ENCODE measurements at regions not wholly inside any gene's neighbourhood (a gene's known extent, or its start where the extent isn't known, plus 50 kb on each side); places are given as distances from the start of the nearest gene placed in this dataset.
A peak's percentile ranks its signal among the peaks of the same experiment; 100 is the strongest.

DNA sequence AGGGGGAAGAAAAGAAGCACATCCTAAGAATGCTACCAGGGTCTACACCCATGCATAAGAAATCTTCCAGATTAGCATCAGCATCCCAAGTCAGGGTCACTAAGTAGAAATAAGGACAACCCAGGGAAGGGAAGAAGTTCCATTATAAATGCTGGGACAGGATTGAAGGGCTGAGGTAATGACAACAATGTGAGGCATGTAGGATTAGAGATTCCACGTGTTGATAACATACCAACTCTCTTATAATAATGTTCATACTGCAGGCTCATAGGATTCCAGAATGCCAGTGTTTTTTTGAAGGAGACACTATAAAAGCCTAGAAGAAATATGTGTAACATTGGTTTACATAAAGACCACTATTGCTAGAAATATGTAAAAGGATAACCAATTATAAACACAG is 201.2 kb downstream of the MID1IP1 start:
- Histone ChIP-seq H2AFZ (ENCODE audit: low read depth, low read length) (no peak overlapping the region), H2BK12ac (ENCODE audit: low read length in 2 of 2) (no peak overlapping the region), H3K23ac (ENCODE audit: low read length in 2 of 2) (no peak overlapping the region), H2BK120ac (ENCODE audit: low read depth, low read length) (no peak overlapping the region), H4K8ac (ENCODE audit: low read length) (no peak overlapping the region), H3K79me1 (replicated peaks; ENCODE audit: low read length, poor library complexity, severe bottlenecking) (no peaks in the 10 kb centered on the region), H3K9ac (ENCODE audit: low read length) (no peak overlapping the region), H3K4me2 (ENCODE audit: low read length, poor library complexity, severe bottlenecking) (no peak overlapping the region), H3K36me3 (ENCODE audit: control insufficient read depth in 1 of 2, insufficient read depth in 2 of 2, low read depth in 1 of 2, low read length in 2 of 2) (no peaks in the 10 kb centered on the region), H3K27me3 (ENCODE audit: control insufficient read depth in 1 of 2, insufficient read depth in 1 of 2, low read length in 2 of 2) (peaks cover 0 to 10% of the 10 kb centered on the region in 2 experiments), H3K9me3 (ENCODE audit: control insufficient read depth, low read length) (no peaks in the 10 kb centered on the region), H4K91ac (ENCODE audit: low read length) (no peak overlapping the region), H3K27ac (ENCODE audit: low read length, poor library complexity, severe bottlenecking) (no peak overlapping the region), H3K4me1 (ENCODE audit: control insufficient read depth, insufficient read depth, low read depth, low read length) (no peaks in the 10 kb centered on the region), H2BK5ac (ENCODE audit: low read depth, low read length, poor library complexity, severe bottlenecking) (no peak overlapping the region), H3K4ac (ENCODE audit: low read depth in 1 of 2, low read length in 2 of 2) (no peak overlapping the region), H3K18ac (ENCODE audit: low read depth in 1 of 2, low read length in 2 of 2) (peak overlapping the region in 1 of 2 experiments; percentile 8), H2BK15ac (ENCODE audit: low read depth, poor library complexity, severe bottlenecking) (no peak overlapping the region), H3K4me3 (ENCODE audit: insufficient read depth in 1 of 2, low read depth in 1 of 2, low read length in 2 of 2) (no peak overlapping the region), H3K14ac (ENCODE audit: low read length in 2 of 2) (no peak overlapping the region), H2AK5ac (ENCODE audit: low read length, severe bottlenecking) (no peak overlapping the region)
- WGBS, result no CpG with 5 or more reads among the region's 1 CpG
- DNase-seq, result no peak

DNA sequence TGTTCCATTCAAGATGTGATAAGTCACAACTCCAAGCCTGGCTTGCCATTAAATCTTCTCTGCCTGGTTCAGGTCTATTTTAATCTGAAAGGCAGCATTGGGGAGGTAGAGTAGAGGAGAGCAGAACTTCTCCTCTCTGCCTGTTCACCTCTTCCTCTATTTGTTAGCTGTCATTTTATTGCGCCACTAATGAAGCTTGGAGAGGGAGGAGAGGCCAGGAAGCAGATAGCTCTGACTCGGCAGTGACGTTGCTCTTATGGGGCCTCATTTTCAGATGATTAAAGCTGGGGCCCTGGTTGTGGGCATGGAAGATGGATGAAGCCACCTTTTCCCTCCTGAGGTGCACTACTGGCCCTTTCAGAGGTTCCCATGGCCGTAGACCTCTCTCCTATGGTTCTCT is 207.3 kb downstream of the MID1IP1 start:
- H2AK5ac ChIP-seq (ENCODE audit: low read length, severe bottlenecking), result no peak overlapping the region
- H4K8ac ChIP-seq (ENCODE audit: low read length), result no peak overlapping the region
- no peak overlapping the region for H2BK12ac ChIP-seq (ENCODE audit: low read length in 2 of 2)
- H3K23ac ChIP-seq (ENCODE audit: low read length in 2 of 2), result no peak overlapping the region
- no peak overlapping the region for H2BK15ac ChIP-seq (ENCODE audit: low read depth, poor library complexity, severe bottlenecking)
- peaks cover 0 to 4% of the 10 kb centered on the region in 2 experiments for H3K27me3 ChIP-seq (ENCODE audit: control insufficient read depth in 1 of 2, insufficient read depth in 1 of 2, low read length in 2 of 2)
- H3K4me2 ChIP-seq (ENCODE audit: low read length, poor library complexity, severe bottlenecking), result no peak overlapping the region
- H2BK120ac ChIP-seq (ENCODE audit: low read depth, low read length), result no peak overlapping the region
- no peak overlapping the region for H2BK5ac ChIP-seq (ENCODE audit: low read depth, low read length, poor library complexity, severe bottlenecking)
- no peak overlapping the region for H3K14ac ChIP-seq (ENCODE audit: low read length in 2 of 2)
- H3K4ac ChIP-seq (ENCODE audit: low read depth in 1 of 2, low read length in 2 of 2), result no peak overlapping the region
- H4K91ac ChIP-seq (ENCODE audit: low read length), result no peak overlapping the region
- H2AFZ ChIP-seq (ENCODE audit: low read depth, low read length), result no peak overlapping the region
- no peak overlapping the region for H3K18ac ChIP-seq (ENCODE audit: low read depth in 1 of 2, low read length in 2 of 2)
- no peaks in the 10 kb centered on the region for H3K4me1 ChIP-seq (ENCODE audit: control insufficient read depth, insufficient read depth, low read depth, low read length)
- H3K36me3 ChIP-seq (ENCODE audit: control insufficient read depth in 1 of 2, insufficient read depth in 2 of 2, low read depth in 1 of 2, low read length in 2 of 2), result no peaks in the 10 kb centered on the region
- H3K79me1 ChIP-seq (replicated peaks; ENCODE audit: low read length, poor library complexity, severe bottlenecking), result no peaks in the 10 kb centered on the region
- no peak overlapping the region for H3K4me3 ChIP-seq (ENCODE audit: insufficient read depth in 1 of 2, low read depth in 1 of 2, low read length in 2 of 2)
- H3K9ac ChIP-seq (ENCODE audit: low read length), result no peak overlapping the region
- H3K9me3 ChIP-seq (ENCODE audit: control insufficient read depth, low read length), result no peaks in the 10 kb centered on the region
- no peak for DNase-seq
- WGBS, result 68% methylated on average over 4 of the region's 4 CpGs
- H3K27ac ChIP-seq (ENCODE audit: low read length, poor library complexity, severe bottlenecking), result no peak overlapping the region

DNA sequence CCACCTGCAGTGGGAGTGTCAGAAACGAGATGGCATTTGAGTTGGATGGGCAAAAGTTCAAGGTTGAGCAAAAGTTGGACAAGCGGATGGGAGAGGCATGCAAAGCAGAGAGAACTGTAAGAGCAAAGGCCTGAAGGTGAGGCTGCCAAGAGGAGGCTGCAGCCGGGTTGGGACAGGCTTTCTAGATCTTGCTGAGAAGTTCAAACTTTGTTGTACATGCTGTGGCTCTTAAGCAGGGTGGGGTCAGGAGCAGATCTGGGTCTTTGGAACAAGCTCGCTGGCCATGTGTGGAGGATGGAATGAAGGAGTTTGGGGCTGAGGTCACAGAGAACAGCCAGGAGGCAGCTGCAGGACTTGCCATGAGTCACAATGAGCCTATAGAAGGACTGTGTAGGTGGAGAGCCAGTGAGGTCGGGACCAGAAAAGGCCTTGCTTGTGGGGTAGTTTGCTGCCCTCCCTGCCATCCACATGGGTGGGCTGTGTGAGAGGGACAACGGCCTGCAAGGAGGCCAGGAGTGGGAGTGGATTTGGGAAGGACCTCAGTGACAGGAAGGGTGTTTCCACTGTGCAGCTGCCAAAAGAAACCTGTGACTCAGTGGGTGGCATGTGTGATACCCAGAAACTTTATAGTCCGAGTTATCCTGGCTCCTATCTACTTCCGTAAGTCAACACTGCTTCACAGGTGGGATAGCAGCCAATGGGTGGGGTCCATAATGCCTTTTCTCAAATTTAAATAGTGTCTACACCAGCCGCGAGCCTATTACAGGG is 210.4 kb downstream of the MID1IP1 start:
- Histone ChIP-seq H2AK5ac (ENCODE audit: low read length, severe bottlenecking) (no peak overlapping the region), H2BK15ac (ENCODE audit: low read depth, poor library complexity, severe bottlenecking) (no peak overlapping the region), H2BK12ac (ENCODE audit: low read length in 2 of 2) (no peak overlapping the region), H3K23ac (ENCODE audit: low read length in 2 of 2) (no peak overlapping the region), H3K9me3 (ENCODE audit: control insufficient read depth, low read length) (no peaks in the 10 kb centered on the region), H2BK120ac (ENCODE audit: low read depth, low read length) (no peak overlapping the region), H3K4me3 (ENCODE audit: insufficient read depth in 1 of 2, low read depth in 1 of 2, low read length in 2 of 2) (no peak overlapping the region), H3K9ac (ENCODE audit: low read length) (no peak overlapping the region), H3K27me3 (ENCODE audit: control insufficient read depth in 1 of 2, insufficient read depth in 1 of 2, low read length in 2 of 2) (peaks cover 4 to 11% of the 10 kb centered on the region in 2 experiments), H3K14ac (ENCODE audit: low read length in 2 of 2) (no peak overlapping the region), H3K18ac (ENCODE audit: low read depth in 1 of 2, low read length in 2 of 2) (no peak overlapping the region), H2BK5ac (ENCODE audit: low read depth, low read length, poor library complexity, severe bottlenecking) (no peak overlapping the region), H3K79me1 (replicated peaks; ENCODE audit: low read length, poor library complexity, severe bottlenecking) (no peaks in the 10 kb centered on the region), H3K4ac (ENCODE audit: low read depth in 1 of 2, low read length in 2 of 2) (no peak overlapping the region), H4K91ac (ENCODE audit: low read length) (no peak overlapping the region), H3K36me3 (ENCODE audit: control insufficient read depth in 1 of 2, insufficient read depth in 2 of 2, low read depth in 1 of 2, low read length in 2 of 2) (no peaks in the 10 kb centered on the region), H2AFZ (ENCODE audit: low read depth, low read length) (no peak overlapping the region), H3K27ac (ENCODE audit: low read length, poor library complexity, severe bottlenecking) (no peak overlapping the region), H4K8ac (ENCODE audit: low read length) (peak overlapping the region; percentile 28), H3K4me1 (ENCODE audit: control insufficient read depth, insufficient read depth, low read depth, low read length) (no peaks in the 10 kb centered on the region), H3K4me2 (ENCODE audit: low read length, poor library complexity, severe bottlenecking) (no peak overlapping the region)
- 66% methylated on average over 8 of the region's 10 CpGs for WGBS
- no peak for DNase-seq

DNA sequence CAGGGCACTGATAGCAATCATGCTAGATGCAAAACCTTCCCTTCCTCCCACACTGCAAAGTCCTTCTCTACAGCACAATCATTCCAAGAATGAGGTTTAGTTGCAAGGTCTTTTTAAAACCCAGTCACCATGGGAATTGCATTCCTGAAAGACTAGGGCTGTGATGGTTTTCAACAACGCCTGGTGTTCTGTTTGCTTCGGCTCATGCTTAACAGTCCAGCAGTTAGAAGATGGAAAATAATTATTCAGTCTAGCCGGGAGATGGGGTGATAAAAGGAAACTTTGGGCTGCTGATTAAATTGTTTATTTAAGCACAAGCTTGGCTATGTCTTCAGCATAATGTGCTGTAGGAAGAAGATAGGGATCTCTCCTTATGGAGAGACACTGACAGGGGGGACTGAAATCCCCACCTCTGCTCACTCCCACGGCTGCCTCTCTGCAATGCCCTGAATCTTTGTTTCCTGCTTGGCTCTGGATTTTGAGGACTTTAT is 211.4 kb downstream of the MID1IP1 start:
- Histone ChIP-seq H3K9me3 (ENCODE audit: control insufficient read depth, low read length) (no peaks in the 10 kb centered on the region), H2AFZ (ENCODE audit: low read depth, low read length) (no peak overlapping the region), H2BK12ac (ENCODE audit: low read length in 2 of 2) (no peak overlapping the region), H3K14ac (ENCODE audit: low read length in 2 of 2) (no peak overlapping the region), H2AK5ac (ENCODE audit: low read length, severe bottlenecking) (no peak overlapping the region), H3K79me1 (replicated peaks; ENCODE audit: low read length, poor library complexity, severe bottlenecking) (no peaks in the 10 kb centered on the region), H2BK15ac (ENCODE audit: low read depth, poor library complexity, severe bottlenecking) (no peak overlapping the region), H3K4me1 (ENCODE audit: control insufficient read depth, insufficient read depth, low read depth, low read length) (no peaks in the 10 kb centered on the region), H3K18ac (ENCODE audit: low read depth in 1 of 2, low read length in 2 of 2) (no peak overlapping the region), H4K91ac (ENCODE audit: low read length) (no peak overlapping the region), H3K4ac (ENCODE audit: low read depth in 1 of 2, low read length in 2 of 2) (no peak overlapping the region), H2BK120ac (ENCODE audit: low read depth, low read length) (no peak overlapping the region), H3K23ac (ENCODE audit: low read length in 2 of 2) (no peak overlapping the region), H3K4me3 (ENCODE audit: insufficient read depth in 1 of 2, low read depth in 1 of 2, low read length in 2 of 2) (no peak overlapping the region), H3K4me2 (ENCODE audit: low read length, poor library complexity, severe bottlenecking) (no peak overlapping the region), H3K9ac (ENCODE audit: low read length) (no peak overlapping the region), H3K36me3 (ENCODE audit: control insufficient read depth in 1 of 2, insufficient read depth in 2 of 2, low read depth in 1 of 2, low read length in 2 of 2) (no peaks in the 10 kb centered on the region), H4K8ac (ENCODE audit: low read length) (no peak overlapping the region), H2BK5ac (ENCODE audit: low read depth, low read length, poor library complexity, severe bottlenecking) (no peak overlapping the region), H3K27ac (ENCODE audit: low read length, poor library complexity, severe bottlenecking) (no peak overlapping the region), H3K27me3 (ENCODE audit: control insufficient read depth in 1 of 2, insufficient read depth in 1 of 2, low read length in 2 of 2) (peaks cover 4 to 18% of the 10 kb centered on the region in 2 experiments)
- WGBS, result 9% methylated on average over 3 of the region's 4 CpGs
- DNase-seq, result peak; percentile 54
